BJ (cell line): ENCODE measurements at regions not wholly inside any gene's neighbourhood (a gene's known extent, or its start where the extent isn't known, plus 50 kb on each side); places are given as distances from the start of the nearest gene placed in this dataset.

Source experiments
- CTCF ChIA-PET: fragments of 350-600 bp; formaldehyde crosslinking; extraction: SDS; loops from one replicate; lab custom pipeline; 2021; ENCODE audit warnings: antibody characterized with exemption, inconsistent platforms; lab: Yijun Ruan, JAX
- POLR2A ChIA-PET: fragments of 300-600 bp; sonication (Branson Sonifier 250); formaldehyde crosslinking; extraction: SDS; loops from one replicate; lab custom pipeline; 2021; ENCODE audit warnings: antibody characterized with exemption; lab: Charles Lee
- DNase-seq: peaks from one replicate; pipeline ENCODE4 v3.0.0-alpha.2; 2011; ENCODE audit warnings: low read depth
- H3K27me3 ChIP-seq: 2 replicates; pipeline ENCODE4 v1.6.0; 2011; ENCODE audit warnings: low read length; ENCODE audit not compliant: control insufficient read depth, insufficient read depth
- H3K36me3 ChIP-seq: 2 replicates; pipeline ENCODE4 v1.5.1; 2011; ENCODE audit warnings: low read length; ENCODE audit not compliant: control insufficient read depth, insufficient read depth
- H3K4me3 ChIP-seq: 2 replicates; pipeline ENCODE4 v1.5.1; 2011; ENCODE audit warnings: low read depth, mild to moderate bottlenecking, control low read depth, low read length
- TF ChIP-seq, protein P1 (sequence below): IDR thresholded peaks from 2 replicates; pipeline ENCODE4 v1.5.1; 2011; ENCODE audit warnings: low read depth, mild to moderate bottlenecking, control low read depth, inconsistent platforms, low read length, moderate library complexity; ENCODE audit not compliant: insufficient read depth

DNA sequence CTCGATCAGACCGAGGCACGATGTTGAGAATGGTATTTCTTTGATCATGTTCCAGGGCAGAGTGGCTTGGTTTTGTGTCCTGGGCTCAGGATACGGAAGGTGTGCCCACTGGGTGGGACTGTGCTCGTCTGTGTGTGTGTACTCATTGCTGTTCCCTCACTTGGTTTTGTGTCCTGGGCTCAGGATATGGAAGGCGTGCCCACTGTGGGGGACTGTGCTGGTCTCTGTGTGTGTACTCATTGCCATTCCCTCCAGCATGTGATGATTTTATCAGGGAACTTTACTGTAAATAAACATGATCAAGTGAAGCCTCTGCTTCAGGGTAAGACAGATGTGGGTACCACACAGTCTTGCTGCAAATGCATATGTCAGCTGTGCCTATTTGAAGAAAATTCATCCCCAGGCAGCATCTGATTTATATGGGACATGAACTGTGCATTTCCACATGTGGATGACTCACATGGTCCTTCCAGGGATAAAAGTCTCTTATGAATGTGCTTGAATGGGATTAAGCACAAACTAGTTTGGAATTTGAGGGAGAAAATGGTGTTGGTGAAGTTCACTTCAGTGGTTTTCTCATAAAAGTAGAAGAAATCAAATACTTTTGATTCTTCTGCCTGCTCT lies 274.3 kb downstream of the QKI start:
- ChIA-PET CTCF (no interaction called here), POLR2A (no interaction called here)
- H3K36me3 ChIP-seq, result no peaks in the 10 kb centered on the region
- no peak overlapping the region for H3K4me3 ChIP-seq
- TF ChIP-seq, protein P1, sequence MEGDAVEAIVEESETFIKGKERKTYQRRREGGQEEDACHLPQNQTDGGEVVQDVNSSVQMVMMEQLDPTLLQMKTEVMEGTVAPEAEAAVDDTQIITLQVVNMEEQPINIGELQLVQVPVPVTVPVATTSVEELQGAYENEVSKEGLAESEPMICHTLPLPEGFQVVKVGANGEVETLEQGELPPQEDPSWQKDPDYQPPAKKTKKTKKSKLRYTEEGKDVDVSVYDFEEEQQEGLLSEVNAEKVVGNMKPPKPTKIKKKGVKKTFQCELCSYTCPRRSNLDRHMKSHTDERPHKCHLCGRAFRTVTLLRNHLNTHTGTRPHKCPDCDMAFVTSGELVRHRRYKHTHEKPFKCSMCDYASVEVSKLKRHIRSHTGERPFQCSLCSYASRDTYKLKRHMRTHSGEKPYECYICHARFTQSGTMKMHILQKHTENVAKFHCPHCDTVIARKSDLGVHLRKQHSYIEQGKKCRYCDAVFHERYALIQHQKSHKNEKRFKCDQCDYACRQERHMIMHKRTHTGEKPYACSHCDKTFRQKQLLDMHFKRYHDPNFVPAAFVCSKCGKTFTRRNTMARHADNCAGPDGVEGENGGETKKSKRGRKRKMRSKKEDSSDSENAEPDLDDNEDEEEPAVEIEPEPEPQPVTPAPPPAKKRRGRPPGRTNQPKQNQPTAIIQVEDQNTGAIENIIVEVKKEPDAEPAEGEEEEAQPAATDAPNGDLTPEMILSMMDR, result no peak
- DNase-seq, result peak; percentile 9
- H3K27me3 ChIP-seq, result no peaks in the 10 kb centered on the region

DNA sequence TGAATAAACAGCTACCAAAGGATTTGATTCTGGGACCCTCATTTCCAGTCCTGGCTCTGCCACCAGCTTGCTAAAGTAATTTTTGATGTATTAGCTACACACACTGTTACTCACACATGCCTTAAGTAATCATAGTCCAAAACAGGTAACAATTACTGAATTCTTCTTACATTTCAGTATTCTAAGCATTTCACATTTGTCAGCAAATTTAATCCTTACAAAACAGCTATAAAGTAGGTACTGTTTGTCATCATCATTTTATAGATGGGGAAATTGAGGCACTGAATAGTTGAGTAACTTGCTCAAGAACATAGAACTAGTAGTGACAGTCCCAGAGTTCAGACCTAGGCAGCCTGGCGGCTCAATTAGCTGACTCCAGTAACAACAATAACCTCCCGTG lies 272.6 kb downstream of the QKI start:
- TF ChIP-seq, protein P1, result no peak
- ChIA-PET POLR2A (no interaction called here), CTCF (no interaction called here)
- Histone ChIP-seq H3K36me3 (no peaks in the 10 kb centered on the region), H3K4me3 (no peak overlapping the region), H3K27me3 (no peaks in the 10 kb centered on the region)
- no peak for DNase-seq

DNA sequence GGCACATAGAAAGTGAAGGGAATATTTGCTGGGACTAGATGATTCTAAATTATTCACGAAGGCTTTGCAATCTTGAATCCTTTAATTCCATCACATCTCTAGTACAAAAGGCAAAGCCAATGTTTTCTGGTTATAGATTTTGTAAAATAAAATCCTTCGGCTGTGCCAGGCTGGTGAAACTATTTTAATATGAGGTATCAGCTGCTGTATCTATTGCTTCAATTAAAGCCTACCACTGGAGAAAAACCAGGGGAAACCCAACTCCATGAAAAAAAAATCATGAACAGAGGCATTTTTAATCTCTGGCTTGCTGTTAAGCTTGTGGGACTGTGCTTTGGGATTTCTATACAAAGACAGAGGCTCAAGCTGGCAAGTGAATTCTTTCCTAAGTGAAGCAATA lies 271.8 kb downstream of the QKI start:
- TF ChIP-seq, protein P1, result no peak
- POLR2A ChIA-PET, result no interaction called here
- CTCF ChIA-PET, result no interaction called here
- DNase-seq, result no peak
- H3K36me3 ChIP-seq, result no peaks in the 10 kb centered on the region
- no peaks in the 10 kb centered on the region for H3K27me3 ChIP-seq
- no peak overlapping the region for H3K4me3 ChIP-seq

DNA sequence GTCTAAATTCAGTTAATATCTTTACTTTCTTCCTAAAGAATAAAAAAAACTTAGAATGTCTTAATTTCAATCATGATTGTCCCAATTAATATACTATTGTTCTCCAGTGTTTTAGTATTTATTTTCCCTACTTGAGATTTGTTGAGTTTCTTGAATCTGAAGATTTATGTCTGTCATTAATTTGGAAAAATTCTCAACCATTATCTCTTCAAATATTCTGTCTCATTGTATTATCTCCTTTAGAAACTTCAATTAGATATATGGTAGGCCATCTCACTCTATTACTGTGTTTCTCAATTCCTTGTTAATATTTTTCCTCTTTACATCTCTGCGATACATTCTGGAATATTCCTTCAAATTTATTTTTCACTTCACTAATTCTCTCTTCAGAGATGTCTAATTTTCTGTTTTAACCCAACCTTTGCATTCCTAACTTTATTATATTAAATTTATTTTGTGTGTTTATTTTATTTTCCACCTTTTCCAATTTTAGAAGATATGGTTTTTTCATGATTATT lies 268.6 kb downstream of the QKI start:
- ChIA-PET POLR2A (no interaction called here), CTCF (interaction anchor here (1.3 kb wide), 1 partner anchor 11 kb away, joined by 3 read pairs; no protein-coding TSS in a partner anchor)
- TF ChIP-seq, protein P1, result no peak
- H3K4me3 ChIP-seq, result no peak overlapping the region
- no peaks in the 10 kb centered on the region for H3K27me3 ChIP-seq
- no peaks in the 10 kb centered on the region for H3K36me3 ChIP-seq
- DNase-seq, result no peak

DNA sequence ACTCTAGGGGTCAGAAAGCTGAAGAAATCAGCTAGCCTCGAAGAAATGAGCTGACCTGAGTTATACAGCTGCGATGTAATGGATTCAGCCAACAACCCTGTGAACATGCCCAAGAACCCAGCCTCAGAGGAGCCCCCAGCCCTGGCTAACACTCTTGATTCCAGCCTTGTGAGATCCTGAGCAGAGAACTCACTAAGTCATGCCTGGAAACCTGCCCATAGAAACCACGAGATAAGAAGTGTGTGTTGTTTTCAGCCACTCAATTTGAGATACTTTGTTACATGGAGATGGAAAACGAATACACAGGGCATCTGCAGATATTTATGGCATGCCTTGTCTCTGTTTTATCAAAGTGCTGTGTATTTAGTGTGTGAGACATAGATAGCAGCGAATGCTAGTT lies 265.2 kb downstream of the QKI start:
- ChIA-PET CTCF (no interaction called here), POLR2A (no interaction called here)
- DNase-seq, result no peak
- H3K4me3 ChIP-seq, result no peak overlapping the region
- TF ChIP-seq, protein P1, result no peak
- no peaks in the 10 kb centered on the region for H3K36me3 ChIP-seq
- no peaks in the 10 kb centered on the region for H3K27me3 ChIP-seq
